ENCODE measurements at regions not wholly inside any gene's neighbourhood (a gene's known extent, or its start where the extent isn't known, plus 50 kb on each side); places are given as distances from the start of the nearest gene placed in this dataset.

DNA sequence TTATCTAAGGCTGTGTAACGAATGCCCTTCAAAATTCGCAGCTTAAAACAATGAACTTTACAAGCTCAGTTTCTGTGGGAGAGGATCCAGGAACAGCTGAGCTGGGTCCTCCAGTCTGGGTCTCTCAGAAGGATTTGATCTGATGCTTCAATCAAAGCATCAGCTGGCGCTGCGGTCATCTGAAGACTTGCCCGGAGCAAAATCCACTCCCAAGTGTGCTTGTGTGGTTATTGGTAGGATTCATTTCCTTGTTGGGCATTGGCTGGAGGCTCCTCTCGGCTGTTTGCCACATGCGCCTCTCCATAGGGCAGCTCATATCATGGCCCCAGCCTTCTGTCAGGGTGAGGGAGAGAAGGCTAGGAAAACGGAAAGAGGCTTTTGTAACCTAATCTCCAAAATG is 269.3 kb upstream of the CHD6 start:
- DNase-seq (ENCODE audit: low read depth, low spot score): no peak

DNA sequence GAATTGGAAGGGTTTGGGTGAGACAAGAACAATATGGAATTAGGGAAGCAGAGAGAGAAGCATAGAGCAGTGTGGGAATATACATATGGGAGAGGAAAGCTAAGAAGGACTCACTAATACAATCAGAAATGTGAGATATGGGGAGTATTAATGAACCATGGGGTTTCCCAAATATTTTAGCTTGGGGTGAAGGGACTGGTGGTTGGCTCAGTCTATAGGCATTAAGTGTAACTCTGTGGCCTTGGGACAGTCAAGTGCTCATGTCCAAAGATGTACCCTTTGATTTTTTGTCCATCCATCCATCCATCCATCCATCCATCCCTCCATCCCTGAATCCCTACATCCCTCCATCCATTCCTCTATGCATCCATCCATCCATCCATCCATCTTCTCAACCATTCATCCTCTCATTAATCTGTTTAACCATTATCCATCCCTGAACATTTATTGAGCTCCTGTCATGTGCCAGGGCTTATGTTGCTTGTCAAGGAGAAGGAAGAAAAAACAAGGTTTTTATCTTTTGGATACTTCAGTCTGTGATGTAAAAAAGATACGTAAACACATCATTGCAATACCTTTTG is 263.4 kb upstream of the CHD6 start:
- no peak for DNase-seq (ENCODE audit: low read depth, low spot score)

DNA sequence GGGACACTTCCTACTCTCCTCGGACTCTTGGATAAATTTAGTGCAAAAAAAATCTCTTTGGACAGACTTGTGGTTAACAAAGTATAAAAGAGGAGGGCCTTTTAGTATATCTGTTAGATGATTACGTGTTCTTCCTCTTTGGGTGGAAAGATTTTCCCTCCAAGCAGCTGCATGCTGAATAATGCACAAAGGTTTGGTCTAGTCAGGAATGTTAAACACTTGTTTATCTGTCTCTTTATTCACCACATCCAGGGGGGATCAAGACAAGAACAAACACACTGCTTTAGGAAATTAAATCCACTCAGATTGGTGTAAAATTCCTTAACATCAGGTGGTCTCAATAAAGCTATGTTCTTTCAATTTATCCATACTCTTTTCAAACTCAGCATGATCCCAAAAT is 260.9 kb upstream of the CHD6 start:
- DNase-seq (ENCODE audit: low read depth, low spot score): no peak

DNA sequence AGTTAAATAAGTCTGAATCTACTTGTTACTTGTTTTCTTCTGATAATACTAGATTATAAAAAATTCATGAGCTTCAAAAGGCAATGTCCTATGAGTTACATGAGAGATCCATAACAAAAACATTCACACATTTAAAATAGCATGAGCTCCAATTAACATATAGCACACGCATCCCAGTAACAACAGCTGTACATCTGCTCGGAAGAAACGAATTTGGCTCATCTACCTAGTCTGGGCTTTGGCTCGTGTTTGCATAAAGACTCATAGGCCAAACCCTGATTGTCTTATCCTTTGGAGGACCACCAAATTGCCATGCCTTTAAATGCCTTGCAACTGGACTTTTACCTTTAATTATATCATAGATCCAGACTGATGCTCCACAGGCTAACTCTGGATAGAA is 259.7 kb upstream of the CHD6 start:
- DNase-seq (ENCODE audit: low read depth, low spot score): no peak

DNA sequence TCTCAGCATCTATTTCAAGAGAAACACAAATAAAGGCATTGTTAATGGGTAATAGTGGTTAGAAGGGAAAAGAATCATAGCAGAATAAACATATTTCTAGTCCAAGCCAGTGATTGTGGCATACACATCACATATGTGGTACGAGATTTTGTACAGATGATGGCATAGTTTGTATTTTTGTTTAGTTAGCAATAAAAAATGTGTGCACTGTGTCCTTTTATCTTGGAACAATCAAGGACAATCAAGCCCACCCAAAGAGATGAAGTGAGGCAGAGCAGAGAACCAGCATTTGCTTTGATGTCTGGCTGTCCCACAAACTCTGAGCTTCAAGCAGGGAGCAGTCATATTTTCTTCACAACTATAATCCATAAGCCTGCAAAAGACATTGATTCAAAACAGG is 256.5 kb upstream of the CHD6 start:
- no peak for DNase-seq (ENCODE audit: low read depth, low spot score)

DNA sequence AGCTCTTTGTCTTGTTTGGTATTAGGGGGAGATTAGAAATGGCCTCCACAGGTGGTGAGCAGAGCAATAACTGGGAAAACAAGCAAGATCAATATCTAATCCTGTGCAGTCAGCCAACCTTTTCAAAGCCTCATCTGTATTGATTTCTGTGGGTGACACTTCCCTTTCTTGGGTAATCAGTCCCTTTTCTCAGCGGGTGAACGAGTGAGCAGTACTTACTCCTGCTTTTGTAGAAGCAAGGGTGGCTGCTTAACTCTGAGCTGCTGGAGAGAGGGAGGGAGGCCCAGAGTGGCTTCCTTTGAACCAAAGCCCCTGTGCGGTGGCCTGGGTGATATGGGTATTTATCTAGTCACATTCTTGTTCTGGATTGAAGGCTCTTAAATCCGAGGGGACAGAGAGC is 254.8 kb upstream of the CHD6 start:
- DNase-seq (ENCODE audit: low read depth, low spot score): no peak

DNA sequence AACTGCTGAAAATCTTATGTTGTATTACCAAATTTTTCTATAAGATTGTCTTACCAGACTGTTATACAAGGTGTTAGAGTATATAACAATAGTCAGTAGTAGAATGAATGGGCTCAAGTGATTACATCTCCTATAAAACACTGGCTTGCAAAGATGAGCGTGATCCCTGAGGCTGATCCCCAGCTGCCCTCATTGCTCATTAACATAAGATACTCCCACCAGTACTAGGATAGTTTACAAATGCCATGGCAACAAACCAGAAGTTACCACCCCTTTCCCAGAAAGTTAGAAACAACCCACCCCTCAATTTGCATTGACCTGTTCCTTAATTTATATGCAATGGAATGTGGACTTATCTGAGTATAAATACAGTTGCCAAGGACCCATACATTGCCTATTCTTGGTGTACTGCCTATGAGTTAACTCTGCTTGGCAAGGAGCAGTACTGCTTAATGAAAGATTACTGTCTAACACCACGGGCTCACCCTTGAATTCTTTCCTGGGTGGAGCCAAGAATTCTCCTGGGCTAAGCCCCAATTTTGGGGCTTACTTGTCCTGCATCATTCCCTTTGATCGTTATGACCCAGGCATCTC is 252.8 kb upstream of the CHD6 start:
- DNase-seq (ENCODE audit: low read depth, low spot score): no peak

DNA sequence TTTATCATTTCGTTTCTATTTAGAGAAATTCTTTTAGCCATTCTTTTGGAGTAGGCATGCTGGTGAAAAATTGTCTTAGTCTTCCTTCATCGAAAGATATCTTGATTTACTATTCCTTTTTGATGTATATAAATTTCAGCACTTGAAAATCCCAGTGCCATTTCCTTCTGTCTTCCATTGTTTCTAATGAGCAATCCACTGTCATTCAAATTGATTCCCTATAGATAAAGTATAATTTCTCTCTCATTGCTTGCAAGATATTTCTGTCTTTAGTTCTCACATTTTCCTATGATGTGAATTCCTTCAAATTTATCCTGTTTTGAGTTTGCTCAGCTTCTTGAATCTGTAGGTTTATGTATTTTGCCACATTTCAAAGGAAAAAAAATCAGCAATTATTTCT is 251.1 kb upstream of the CHD6 start:
- no peak for DNase-seq (ENCODE audit: low read depth, low spot score)

DNA sequence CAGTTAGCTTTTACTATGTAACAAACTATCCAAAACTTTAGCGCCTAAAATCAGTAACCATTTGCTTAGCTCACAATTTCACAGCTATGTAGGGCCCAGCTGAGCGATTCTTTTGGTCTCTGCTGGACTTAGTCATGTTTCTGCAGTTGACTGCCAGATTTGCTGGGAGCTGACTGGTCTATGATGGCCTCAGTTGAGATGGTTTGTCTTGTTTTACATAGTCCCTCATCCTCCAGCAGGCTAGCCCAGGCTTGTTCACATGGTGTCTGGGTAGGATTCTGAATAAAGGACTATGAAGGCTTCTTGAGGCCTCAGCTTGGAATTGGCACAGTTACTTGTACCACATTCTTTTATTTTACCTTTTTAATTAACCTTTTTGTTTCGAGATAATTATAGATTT is 247.8 kb upstream of the CHD6 start:
- no peak for DNase-seq (ENCODE audit: low read depth, low spot score)

DNA sequence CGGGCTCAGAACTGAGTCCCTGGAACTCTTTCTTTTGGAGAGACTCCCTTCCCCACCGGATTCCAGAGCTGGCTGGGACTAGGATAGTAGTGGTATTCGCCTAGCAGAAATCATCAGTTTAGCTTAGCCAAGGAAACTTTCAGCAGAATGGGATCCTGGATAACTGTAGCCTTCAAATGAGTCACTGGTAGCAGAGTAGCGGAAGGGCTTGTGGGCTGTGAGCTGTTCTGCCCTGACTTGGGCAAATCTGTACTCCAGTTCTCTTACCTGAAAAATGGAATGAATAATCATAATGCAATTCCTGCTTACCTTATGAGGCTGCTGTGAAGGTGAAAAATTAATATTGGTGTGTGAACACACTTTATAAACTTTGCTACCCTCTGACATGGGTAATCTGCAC is 244.3 kb upstream of the CHD6 start:
- no peak for DNase-seq (ENCODE audit: low read depth, low spot score)

DNA sequence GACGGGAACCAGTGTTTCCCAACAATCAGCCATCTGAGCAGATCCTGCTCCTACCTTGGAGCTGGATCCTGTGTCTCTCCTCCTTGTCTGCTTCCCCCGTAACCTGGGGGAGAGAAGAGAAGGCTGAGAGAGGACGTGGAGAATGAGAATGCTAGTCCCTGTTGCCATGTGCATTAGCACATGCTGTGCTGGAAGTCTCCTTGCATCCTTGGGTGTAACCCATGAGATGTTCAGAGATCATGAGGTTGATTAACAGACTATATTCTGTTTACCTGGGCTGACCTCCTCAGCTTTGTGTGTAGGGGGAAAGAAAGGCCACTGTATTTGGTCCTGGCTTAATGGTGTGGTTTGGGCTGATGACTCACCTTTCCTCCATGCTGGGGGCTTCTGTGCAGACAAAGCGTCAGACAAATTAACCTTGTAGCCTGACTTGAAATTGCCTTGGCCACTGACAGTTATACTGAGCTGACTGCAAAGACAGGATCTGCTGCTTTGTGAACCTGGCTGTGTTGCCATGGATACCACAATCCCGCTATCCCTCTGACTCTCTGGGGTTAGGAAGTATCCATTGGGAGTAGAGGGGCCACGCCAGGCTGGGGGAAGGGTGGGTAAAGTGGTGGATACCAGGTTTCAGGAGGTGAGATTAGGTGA is 243.7 kb upstream of the CHD6 start:
- no peak for DNase-seq (ENCODE audit: low read depth, low spot score)

DNA sequence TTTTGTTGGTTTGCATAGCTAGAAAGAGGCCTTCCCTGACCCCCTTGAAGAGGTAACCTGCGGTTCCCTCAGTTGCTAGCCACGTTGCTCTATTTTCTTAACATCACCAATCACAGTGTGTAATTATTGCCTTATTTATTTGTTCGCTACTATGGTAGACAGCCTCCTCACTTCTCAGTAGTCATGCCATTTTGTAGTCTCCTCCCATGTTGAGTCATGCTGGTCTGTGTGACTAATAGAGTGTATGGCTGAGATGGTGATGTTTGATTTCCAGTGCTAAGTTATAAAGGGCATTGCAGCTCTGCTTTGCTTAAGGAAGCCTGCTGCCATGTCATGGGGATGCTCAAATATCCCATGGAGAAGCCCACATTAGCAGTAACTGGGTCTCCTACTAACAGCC is 236.6 kb upstream of the CHD6 start:
- no peak for DNase-seq (ENCODE audit: low read depth, low spot score)

DNA sequence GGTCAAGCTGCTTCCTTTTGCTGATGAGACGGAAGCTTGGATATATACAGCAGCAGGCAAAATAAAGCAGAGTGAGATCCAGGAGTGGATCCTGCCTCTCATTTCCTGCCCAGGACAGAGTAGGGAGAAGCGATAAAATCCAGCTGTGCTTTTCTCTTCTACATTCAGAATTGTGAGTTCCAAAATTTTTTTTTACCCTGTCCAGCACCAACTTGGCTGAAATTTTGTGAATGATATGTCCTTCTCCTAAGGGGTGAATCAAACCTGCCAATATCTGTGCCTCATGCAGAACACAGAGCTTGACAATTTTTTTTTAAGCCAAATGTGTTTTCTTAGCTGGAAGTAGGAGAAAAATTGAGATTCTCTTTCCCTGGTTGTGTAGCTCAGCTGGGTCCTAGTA is 235.6 kb upstream of the CHD6 start:
- DNase-seq (ENCODE audit: low read depth, low spot score): no peak

DNA sequence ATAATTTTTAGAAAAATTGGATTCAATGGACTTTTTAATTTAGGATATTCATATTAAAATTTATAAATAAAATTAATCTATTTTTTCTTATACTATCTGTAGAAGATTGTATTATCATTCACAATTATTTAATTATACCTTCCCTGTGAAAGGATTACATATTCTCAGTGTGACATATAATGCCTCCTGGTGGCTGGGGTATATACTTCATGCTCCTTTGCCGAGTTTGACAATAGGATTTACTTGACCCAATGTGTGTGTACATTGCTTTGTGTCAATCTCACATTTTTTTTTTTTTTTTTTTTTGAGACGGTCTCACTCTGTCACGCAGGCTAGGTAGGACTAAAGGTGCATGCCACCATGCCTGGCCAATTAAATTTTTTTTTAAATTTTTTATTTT is 230.0 kb upstream of the CHD6 start:
- no peak for DNase-seq (ENCODE audit: low read depth, low spot score)

DNA sequence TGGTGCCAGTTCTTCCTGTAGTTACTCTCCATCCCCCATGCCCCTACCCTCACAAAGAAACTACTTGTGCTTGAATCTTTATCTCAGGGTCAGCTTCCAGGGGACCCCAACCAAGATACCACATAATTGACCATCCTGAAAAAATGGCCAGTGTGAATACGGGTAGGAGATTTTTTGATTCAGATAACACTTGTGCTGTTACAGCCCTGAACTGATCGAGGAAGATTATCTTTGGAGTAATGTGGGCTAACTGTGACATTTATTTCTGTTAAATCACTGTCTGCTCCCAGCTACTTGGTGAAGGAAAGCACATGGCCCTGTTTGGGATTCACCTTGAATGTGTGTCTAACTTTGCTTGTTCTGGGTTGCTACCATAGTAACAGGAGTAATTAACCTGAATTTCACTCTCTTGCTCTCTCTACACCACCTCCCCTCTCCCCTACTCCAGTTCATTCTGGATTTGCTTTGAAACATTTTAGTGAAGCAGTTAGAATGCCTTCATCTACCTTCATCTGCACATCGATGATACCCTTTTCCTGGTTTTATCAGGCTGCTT is 219.6 kb upstream of the CHD6 start:
- DNase-seq (ENCODE audit: low read depth, low spot score): no peak

DNA sequence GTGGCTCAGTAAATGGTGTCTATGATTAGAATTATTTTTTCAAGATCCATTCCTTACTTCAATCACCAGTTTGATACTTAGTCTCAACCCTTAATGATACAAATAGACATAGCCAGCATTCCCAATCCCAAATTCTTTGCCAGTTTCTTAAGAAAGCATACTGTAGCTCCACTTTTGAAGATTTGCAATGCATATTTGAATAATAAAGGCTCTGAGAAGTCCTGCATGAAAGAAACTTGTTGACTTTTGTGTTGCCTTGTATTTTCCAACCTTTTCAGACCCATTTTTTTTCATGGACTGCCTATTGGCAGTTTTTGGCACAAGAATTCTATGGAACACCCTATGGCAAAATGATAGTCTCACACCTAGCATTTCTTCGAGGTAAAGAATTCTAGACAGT is 215.6 kb upstream of the CHD6 start:
- no peak for DNase-seq (ENCODE audit: low read depth, low spot score)

DNA sequence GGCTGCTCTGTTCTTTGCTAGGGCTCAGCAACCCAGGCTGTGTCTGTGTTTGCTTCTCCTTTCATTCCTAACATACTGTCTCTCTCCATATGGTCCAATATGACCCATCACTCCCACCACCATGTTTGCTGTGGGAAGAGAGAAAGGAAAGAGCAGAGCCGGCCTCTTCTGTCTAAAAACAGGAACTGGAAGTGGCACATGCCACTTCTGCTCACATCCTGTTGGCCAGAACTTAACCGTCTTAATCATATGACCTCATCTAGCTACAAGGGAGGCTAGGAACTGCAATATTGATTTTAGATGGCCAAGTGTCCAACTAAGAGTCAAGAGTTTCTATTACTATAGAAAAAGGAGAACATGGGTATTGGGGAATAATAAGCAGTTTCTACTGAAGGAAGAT is 212.5 kb upstream of the CHD6 start:
- no peak for DNase-seq (ENCODE audit: low read depth, low spot score)

DNA sequence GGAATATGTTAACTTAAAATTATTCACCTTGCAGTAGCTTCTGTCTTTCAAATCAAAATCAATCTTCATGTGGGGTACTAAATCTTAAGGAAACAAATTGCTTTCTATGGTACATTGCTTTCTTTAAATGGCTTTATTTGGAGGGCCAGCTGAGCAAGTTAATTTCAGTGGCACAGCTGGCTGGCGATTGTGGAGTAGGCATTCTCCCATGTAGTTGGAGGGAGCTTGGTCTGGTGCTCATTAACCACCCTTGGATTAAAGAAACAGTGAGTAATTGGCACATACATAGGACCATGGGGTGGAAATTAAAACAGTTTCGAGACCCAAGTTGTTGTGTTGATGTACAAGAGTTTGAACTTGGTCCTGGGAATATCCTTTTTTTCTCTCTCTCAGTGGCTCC is 201.3 kb upstream of the CHD6 start:
- DNase-seq (ENCODE audit: low read depth, low spot score): no peak

DNA sequence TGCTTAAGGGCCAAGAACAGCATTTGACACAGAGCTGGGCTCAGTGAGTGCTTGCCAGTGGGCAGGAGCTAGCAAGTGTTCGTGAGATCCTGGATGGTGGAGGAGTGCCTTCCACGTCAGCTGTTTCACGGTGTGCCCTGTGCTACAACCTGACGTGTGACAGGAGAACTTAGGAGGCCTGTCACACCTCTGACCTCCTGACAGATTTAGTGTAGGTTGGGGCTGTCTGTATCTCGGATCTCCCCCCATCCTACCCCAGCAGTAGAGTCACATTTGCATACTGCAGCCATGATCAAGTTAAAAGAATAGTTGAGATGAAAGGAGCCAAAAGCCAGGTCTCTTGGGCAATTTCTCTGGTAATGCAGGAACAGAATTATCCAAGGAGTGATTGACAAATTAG is 200.8 kb upstream of the CHD6 start:
- DNase-seq (ENCODE audit: low read depth, low spot score): no peak

DNA sequence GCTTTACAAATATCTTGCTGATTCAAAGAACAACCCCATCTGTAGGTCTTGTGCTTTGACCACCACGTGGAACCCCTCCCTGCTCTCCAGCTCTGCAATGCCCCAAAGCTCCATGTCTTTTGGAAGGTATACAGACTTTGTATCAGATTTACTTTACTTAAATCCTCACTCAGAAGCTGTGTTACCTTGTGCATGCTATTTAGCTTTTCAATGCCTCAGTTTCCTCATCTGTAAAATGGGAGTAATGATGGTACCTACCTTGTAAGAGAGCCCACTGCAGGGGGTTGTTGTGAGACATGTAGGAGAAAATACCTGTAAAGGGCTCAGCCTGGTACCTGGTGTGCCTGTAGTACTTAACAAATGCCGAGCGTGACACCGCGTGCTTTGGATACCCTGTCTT is 200.2 kb upstream of the CHD6 start:
- DNase-seq (ENCODE audit: low read depth, low spot score): no peak

DNA sequence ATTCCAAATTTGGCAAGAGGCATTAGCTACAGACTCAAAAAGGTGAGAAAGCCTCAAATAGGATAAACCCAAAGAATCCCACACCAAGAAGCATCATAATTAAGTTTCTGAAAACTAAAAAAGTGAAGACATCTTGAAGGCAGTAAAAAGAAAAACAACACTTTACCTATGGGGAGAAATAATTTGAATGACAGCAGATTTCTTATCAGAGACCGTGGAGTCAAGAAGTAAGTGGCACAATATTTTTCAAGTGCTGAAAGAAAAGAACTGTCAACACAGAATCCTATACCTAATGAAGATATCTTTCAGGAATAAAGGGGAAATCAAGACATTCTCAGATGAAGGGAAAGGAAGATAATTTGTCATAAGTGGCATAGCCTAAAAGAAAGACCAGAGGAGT is 193.3 kb upstream of the CHD6 start:
- no peak for DNase-seq (ENCODE audit: low read depth, low spot score)

DNA sequence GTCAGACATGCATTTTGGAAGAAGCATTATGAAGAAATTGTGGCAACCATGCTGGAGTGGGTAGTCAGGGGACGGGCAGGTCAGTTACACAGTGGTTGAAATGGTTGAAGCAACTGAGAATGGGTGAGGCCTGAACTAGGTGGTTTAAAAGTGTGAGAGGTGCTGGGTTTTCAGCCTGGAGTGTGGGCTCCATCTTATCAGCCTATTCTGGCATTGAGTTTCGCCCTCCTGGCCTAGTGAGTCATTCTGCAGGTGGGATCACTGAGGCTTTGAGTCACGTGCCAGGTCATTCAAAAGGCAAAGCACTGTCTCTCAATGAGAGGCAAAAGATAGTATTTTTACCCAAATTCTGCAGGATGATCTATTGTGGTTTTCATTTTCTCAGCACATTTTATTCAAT is 181.9 kb upstream of the CHD6 start:
- DNase-seq (ENCODE audit: low read depth, low spot score): no peak

DNA sequence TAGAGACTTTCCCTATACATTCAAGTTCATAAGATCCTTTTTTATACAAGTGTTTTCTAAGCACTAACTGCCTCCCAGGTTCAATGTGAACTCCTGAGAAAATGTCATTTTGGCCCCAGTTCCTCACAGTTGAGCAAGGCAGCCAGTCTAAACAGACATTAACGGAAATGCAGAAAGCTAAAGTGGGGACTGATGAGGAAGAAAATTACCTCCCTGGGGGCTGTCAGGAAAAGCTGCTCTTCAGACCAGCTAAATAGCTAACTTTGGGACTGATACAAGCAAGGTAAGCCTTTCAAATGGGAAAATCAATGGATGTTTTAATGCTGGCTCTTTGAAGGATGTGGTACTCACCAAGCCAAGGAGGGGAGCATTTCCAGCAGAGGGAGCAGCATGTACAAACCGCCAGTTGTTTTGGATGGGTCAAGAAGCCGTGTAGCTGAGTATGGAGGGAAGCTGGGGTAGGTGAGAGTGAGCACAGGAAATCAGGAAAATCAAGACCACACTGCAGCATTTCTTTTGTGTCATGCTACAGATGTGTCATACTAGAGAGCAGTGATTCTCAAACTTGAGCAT is 180.8 kb upstream of the CHD6 start:
- no peak for DNase-seq (ENCODE audit: low read depth, low spot score)

Measured in activated naive CD8-positive, alpha-beta T cell treated with anti-CD3 and anti-CD28 coated beads, Interleukin-2, amount 50 U/mL, for 16 hours (primary cell).